Activated CD4-positive, alpha-beta T cell treated with anti-CD3 and anti-CD28 coated beads, Interleukin-2, Interleukin-4, amounts not matched to agents 100 ng/mL and 50 ng/mL, durations not matched to agents 16 hours and 8 hours (primary cell): ENCODE measurements at regions not wholly inside any gene's neighbourhood (a gene's known extent, or its start where the extent isn't known, plus 50 kb on each side); places are given as distances from the start of the nearest gene placed in this dataset.
"Not testable (repeated sequence)": the region's sequence is repeated elsewhere in the genome, so short reads cannot be mapped to it uniquely, and the experiment has no call there.

Experiments
- DNase-seq: peaks from one replicate; pipeline ENCODE4 v3.0.0-alpha.2; 2020; ENCODE audit warnings: low spot score

DNA sequence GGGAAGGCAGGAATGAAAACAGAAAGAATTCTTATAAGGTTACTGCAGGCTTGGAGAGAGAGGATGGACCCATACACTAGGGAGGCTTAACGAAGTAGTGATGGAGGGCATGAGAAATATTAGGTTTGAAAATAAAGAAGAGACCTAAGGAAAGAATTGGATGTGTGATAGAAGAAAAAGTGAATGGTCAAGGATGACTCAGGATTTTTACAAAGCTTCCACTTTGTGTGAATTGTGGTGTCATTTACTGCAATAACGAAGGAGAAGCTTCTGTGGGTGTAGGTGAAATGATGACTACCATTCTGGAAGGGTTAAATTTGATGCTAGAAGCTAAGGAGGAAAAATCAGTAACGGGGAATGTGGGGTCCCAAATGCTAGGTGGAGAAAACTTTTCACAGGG lies 191.2 kb downstream of the UTRN start:
- DNase-seq = no peak

DNA sequence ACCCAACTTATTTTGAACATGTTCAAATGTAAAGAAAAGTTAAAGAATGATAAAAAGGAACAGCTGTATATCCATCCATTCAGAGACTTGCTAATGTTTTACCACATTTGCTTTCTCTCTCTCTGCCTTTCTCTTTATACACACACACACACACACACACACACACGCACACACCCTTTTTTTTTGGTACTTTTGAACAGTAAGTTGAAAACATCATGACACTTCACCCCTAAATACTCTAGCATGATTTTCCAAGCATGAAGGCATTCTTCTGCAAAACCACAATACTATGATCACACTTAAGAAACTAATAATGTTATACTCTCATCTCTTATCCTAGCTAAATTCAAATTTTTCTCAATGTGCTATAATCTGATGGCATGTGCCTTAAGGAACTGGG lies 192.3 kb downstream of the UTRN start:
- DNase-seq = no peak

DNA sequence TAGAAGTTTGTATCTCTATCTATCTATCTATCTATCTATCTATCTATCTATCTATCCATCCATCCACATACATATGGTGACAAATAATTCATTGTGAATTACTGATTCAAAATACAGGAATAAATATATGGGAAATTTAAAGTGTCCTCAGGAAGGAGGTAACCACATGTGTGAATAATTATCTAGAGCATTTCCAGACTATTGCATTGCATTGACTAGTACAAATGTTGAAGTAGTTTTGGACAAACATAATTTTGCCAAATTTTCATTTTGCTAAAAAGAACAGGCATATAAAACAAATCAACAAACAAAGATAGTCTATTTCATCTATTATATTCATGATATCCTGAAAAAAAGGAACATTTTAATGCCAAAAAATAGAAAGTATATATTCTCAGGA lies 192.7 kb downstream of the UTRN start:
- no peak for DNase-seq

DNA sequence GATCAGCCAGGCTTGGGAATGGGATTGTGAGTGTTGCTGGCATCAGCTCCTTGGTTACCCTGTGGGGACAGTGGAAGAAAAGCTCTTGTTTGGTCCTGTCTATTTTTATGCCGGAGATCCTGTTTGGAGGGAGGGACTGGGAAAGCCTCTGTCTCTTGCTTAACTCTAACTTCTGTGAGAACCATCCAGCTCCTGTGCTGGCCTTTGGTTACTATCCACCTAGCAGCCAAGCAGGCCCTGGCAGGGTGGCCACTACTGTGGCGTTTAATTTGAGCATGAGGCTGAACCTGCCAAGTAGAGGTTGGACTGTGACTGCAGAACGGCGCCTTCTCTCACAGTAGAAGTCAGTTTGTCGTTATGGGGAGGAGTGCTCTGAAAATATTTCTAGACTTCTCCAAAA lies 193.3 kb downstream of the UTRN start:
- no peak for DNase-seq

DNA sequence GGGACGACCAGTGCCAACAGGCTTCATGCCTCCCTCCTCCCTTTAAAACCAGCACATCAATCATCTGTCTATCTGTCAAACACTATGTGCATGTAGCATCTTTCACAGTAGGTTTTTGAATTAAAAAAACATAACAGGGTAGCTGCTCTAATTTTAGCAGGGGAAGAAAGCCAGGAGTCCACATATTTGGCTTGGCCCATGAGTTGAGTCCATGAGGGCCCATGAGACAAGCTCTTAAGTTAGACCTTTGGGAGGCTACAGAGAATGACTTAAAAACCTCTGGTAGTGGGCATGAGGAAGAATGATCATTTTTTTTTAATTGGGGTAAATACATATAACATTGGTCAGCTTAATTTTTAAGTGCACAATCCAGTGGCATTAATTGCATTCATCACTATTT lies 194.9 kb downstream of the UTRN start:
- no peak for DNase-seq

DNA sequence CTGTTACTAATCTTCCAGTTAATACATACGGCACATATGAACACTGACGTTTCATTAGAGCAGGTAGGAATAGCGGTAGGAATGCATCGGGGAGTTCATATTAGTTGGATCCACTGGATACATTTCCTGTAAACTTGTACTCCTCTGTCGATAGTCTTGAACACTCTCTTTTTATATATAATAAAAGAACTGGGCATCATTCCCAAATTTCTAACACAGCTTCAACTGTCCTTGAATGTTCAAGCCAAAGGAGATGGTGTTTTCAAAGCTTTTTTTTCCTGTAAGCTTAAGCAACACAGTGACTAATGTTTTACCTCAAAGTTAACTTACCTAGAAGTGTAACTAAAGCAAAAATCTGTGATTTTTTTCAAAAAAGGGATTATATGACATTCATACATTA lies 195.3 kb downstream of the UTRN start:
- no peak for DNase-seq

DNA sequence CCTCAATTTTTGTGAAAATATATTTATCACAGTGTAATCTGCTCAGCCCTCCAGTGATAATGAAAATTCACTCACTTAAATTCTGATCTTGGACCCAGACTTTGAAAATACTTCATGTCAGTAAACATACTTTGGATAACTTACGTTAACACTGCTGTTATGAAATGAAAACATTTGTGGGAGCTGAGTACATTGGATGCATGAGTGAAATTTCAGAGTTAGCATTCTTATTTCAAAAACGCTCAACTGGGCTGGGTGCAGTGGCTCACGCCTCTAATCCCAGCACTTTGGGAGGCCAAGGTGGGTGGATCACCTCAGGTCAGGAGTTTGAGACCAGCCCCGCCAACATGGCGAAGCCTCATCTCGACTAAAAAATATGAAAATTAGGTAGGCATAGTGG lies 196.4 kb downstream of the UTRN start:
- no peak for DNase-seq

DNA sequence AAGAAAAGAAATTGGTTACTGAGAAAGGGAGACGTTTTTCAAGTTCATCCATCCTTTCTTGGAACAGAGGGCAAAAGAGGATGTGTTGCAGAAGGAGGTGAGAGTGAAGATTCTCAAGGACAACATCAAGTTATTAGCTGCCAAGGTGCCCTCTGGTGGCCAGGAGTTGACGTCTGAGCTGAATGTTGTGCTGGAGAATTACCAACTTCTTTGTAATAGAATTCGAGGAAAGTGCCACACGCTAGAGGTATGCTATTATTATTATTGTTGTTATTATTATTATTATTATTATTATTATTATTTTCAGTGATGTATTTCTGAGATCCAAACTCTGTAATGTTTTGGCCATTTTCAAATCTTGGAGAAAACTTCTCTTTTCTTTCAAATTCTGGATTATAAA lies 197.0 kb downstream of the UTRN start:
- DNase-seq = peak; percentile 73

DNA sequence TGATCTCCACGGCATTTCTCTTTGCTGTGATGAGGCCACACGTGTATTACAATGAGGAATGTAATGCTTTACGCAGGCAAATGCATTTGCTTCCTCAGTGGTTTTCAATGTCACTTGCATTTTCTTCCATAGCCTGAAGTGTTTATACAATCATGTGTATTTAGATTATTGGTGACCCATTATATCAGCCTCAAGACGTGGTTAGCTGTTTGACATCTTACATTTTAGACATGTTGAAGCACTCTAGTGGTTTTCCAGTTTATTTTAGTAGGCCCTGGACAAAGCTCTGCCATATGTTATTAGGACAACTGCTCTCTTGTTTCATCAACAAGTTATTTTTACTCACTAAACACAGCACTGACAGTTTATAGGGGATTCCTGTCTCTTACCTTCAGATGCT lies 200.4 kb downstream of the UTRN start:
- no peak for DNase-seq

DNA sequence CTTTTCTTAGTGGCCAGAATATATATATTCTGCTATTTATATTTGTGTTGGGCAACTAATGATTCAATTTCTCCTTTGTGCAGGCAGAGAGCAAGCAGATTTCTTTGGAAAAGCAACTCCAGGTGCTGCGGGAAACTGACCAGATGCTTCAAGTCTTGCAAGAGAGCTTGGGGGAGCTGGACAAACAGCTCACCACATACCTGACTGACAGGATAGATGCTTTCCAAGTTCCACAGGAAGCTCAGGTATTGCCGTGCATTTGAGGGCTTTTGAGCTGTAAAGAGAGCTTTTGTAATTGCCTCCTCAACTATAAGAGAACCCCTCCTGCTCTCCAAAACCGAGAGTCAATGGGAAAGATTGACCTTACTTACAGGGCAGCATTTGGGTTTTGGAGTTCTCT lies 203.5 kb downstream of the UTRN start:
- no peak for DNase-seq

DNA sequence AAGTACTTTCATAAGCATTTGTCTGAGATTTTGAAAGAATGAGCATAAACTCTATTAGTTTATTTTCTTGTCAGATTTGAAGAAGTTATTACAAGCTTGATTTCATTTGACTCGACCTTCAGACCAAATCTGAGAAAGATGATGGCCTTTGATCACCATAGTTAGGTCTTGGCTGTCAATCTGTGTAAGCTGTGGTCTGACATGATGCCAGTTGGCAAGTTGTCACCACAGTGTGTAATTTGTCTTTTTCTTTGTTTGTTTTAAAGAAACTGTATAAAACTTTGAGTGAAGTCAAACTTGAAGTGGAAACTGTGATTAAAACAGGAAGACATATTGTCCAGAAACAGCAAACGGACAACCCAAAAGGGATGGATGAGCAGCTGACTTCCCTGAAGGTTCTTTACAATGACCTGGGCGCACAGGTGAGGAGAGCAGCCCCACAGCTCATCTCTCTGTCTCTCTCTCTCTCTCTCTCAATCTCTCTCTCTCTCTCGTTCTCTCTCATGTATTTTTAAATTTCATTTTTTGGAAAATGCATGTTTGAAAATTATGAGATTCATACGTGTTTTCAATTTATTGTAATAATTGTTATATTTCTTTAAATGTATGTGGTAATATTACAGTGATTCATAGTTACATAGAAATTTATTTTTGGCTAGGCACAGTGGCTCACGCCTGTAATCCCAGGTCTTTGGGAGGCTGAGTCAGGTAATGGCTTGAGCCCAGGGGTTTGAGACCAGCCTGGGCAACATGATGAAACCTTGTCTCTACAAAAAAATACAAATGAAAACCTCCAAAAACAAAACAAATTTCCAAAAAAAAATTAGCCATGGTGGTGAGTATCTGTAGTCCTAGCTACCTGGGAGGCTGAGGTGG lies 208.1 kb downstream of the UTRN start:
- DNase-seq = no peak

DNA sequence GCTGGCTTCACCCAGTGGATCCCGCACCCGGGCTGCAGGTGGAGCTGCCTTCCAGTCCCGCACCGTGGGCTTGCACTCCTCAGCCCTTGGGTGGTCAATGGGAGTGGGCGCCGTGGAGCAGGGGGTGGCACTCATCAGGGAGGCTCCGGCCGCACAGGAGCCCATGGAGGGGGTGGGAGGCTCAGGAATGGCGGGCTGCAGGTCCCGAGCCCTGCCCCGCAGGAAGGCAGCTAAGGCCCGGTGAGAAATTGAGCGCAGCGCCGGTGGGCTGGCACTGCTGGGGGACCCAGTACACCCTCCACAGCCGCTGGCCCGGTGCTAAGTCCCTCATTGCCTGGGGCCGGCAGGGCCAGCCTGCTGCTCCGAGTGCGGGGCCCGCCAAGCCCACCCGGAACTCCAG lies 209.9 kb downstream of the UTRN start:
- DNase-seq = not testable (repeated sequence)

DNA sequence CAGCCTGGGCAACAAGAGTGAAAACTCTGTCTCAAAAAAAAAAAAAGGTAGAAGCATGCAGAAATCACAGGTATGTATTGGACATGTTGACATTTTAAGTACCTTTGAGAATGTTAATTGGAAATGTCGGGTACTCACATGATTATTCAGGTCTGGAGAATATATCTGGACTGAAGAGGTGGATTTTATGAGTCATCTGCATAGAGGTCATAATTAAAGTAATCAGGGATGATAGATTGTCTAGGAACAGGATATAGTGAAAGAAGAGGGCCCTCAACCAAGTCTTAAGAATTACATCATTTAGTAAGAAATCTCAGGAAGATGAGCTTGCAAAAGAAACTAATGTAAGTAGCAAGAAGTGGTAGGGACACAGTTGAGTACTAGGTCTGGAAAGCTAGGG lies 212.5 kb downstream of the UTRN start:
- no peak for DNase-seq

DNA sequence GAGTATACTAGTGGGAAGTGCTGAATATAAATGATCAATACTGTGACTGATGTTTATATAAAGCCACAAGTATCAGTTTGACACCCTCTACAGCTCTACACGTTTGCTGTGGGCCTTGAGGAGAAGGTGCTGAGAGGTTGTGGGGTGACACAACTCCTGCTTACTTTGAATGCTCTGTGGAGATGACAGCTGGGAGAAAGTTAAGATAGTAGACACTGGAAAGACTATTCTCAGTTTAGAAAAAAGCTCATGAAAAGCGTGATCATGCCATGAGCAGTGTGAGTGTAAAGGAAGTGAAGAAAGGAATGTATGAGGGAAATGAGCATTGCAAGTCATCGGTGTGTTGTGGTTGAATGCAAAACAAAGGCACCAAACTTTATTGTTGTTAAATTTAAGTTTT lies 215.8 kb downstream of the UTRN start:
- DNase-seq = peak; percentile 34

DNA sequence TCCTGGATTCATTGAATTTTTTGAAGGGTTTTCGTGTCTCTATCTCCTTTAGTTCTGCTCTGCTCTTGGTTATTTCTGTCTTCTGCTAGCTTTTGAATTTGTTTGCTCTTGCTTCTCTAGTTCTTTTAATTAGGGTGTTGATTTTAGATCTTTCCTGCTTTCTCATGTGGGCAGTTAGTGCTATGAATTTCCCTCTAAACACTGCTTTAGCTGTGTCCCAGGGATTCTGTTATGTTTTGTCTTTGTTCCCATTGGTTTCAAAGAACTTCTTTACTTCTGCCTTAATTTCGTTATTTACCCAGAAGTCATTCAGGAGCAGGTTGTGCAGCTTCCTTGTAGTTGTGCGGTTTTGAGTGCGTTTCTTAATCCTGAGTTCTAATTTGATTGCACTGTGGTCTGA lies 220.1 kb downstream of the UTRN start:
- DNase-seq = not testable (repeated sequence)

DNA sequence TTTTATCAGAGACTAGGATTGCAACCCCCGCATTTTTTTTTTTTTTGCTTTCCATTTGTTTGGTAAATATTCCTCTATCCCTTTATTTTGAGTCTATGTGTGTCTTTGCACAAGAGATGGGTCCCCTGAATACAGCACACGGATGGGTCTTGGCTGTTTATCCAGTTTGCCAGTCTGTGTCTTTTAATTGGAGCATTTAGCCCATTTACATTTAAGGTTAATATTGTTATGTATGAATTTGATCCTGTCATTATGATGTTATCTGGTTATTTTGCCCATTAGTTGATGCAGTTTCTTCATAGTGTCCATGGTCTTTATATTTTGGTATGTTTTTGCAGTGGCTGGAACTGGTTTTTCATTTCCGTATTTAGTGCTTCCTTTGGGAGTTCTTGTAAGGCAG lies 220.9 kb downstream of the UTRN start:
- not testable (repeated sequence) for DNase-seq

DNA sequence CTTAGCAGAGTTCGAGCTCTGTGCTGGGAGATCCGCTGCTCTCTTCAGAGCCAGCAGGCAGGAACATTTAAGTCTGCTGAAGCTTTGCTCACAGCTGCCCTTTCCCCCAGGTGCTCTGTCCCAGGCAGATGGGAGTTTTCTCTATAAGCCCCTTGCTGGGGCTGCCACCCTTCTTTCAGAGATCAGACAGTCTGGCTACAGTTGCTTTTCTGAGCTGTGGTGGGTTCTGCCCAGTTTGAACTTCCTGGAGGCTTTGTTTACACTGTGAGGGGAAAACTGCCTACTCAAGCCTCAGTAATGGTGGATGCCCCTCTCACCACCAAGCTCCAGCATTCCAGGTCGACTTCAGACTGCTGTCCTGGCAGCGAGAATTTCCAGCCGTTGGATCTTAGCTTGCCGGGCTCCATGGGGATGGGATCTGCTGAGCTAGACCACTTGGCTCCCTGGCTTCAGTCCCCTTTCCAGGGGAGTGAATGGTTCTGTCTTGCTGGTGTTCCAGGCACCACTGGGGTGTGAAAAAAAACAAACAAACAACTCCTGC lies 222.7 kb downstream of the UTRN start:
- DNase-seq = not testable (repeated sequence)

DNA sequence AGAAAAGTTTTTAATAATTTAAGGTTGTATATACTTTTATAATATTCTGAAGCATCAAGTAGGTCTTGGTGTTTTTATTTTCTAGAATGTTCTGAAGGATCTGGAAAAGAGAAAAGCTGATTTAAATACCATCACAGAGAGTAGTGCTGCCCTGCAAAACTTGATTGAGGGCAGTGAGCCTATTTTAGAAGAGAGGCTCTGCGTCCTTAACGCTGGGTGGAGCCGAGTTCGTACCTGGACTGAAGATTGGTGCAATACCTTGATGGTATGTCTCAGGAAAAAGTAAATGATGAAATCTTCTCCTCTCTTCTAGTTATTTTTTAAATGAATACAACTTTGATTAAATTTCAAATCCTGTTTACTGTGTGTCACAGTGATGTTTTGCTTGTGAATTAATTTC lies 225.7 kb downstream of the UTRN start:
- DNase-seq = no peak

DNA sequence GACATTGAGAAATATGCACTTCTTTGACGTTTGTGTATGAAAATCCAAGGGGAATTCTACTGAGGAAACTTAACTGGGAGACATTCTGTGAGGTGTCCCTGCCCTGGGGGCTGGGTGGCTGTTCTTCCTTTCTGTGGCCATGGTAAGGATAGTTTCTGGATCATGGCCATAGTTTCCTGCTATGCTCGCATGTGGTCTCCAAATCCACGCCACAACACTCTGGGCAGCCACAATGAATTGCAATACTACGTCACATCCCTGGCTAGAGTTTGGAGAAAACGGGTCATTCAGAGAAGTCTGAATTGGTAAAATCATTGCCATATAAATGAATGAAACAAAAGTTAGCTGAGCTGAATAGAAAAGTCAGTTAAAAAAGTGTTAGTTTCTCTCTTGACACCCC lies 230.6 kb downstream of the UTRN start:
- DNase-seq = no peak

DNA sequence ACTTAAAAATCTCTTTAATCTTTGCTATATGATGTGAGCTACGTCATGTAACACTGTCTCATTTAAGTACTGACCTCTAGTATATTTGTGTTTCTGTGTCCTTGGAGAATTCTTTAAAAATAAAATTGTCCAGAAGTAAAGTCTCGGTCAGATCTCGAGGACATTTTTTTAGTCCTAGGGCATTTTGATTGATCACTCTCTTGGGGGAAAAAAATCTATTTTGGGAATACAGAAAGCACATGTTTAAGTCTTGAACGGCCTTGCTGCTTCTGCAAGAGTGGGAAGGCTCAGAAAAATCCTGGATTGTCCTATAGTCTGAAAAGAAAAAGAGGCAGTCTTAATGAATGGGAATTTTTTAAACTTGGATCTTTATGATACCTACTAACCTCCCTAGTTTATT lies 234.3 kb downstream of the UTRN start:
- no peak for DNase-seq

DNA sequence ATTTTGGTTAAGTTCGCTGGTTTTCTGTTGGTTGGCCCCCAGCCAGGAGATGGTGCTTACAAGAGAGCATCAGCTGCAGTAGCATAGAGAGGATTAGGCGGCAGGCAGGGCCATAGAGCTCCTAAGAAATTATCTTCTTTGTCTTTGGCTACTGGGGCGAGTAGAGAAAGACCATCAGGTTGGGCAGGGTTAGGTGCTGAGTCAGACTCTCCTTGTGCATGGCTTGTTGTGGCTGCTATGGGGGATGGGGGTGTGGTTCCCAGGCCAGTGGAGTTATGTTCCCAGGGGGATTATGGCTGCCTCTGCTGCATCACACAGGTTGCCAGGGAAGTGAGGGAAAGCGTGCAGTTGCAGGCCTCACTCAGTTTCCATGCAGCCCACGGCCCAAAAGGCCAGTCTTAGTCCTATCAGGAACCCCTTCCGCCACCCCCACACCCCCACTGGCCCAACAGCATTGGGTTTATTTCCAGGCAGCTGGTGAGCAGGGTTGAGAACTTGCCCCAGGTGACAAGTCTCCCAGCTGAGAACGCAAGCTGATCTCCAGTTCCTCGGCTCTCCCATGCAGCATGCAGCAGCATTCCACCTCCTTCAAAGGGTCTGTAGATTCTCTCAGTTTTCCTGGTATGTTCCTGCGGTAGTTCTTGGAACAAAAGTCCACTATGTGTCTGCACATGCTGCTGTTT lies 243.7 kb downstream of the UTRN start:
- no peak for DNase-seq

DNA sequence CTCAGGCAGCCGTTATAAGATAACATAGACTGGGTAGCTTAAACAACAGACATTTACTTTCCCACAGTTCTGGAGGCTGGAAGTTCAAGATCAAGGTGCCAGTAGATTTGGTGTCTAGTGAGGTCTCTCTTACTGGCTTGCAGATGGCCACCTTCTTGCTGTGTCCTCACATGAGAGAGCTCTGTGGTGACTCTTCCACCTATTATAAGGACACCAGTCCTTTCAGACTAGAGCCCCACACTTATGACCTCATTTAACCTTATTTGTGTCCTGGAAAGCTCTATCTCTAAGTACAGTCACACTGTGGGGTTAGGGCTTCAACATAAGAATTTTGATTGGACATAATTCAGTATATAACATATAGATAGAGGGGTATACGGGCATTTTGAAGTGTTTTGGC lies 245.0 kb downstream of the UTRN start:
- DNase-seq = no peak

DNA sequence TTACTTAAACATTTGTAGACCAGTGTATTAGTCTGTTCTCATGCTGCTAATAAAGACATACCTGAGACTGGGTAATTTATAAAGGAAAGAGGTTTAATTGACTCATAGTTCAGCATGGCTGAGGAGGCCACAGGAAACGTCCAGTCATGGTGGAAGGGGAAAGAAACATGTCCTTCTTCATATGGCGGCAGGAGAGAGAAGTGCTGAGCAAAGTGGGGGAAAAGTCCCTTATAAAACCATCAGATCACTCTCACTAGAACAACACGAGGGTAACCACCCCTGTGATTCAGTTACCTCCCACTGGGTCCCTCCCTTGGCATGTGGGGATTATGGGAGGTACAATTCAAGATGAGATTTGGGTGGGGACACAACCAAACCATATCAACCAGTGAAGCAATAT lies 247.1 kb downstream of the UTRN start:
- DNase-seq = not testable (repeated sequence)
